Neuronal stem cell (in vitro differentiated cells): ENCODE measurements at regions not wholly inside any gene's neighbourhood (a gene's known extent, or its start where the extent isn't known, plus 50 kb on each side); places are given as distances from the start of the nearest gene placed in this dataset.

Source experiments
- DNase-seq: peaks from one replicate; pipeline ENCODE4 v3.0.0-alpha.2; 2013; ENCODE audit warnings: low spot score
- H2AFZ ChIP-seq: one replicate; pipeline ENCODE4 v1.6.1; 2013; ENCODE audit warnings: mild to moderate bottlenecking, low read length, inconsistent platforms
- H2AK5ac ChIP-seq: 2 replicates; pipeline ENCODE4 v1.6.1; 2013; ENCODE audit warnings: low read depth, mild to moderate bottlenecking, inconsistent platforms, low read length, moderate library complexity, mixed read lengths
- H2BK120ac ChIP-seq: 2 replicates; pipeline ENCODE4 v1.6.1; 2013; ENCODE audit warnings: low read depth, mild to moderate bottlenecking, inconsistent platforms, low read length, moderate library complexity, mixed read lengths
- H2BK12ac ChIP-seq: one replicate; pipeline ENCODE4 v1.6.1; 2013; ENCODE audit warnings: low read length, inconsistent platforms
- H2BK15ac ChIP-seq: 2 replicates; pipeline ENCODE4 v1.6.1; 2013; ENCODE audit warnings: mild to moderate bottlenecking, low read length, inconsistent platforms, mixed read lengths
- H2BK5ac ChIP-seq: one replicate; pipeline ENCODE4 v1.6.1; 2013; ENCODE audit warnings: inconsistent platforms, mild to moderate bottlenecking, low read length, moderate library complexity
- H3K14ac ChIP-seq: one replicate; pipeline ENCODE4 v1.6.1; 2013; ENCODE audit warnings: low read length, inconsistent platforms
- H3K18ac ChIP-seq: 2 replicates; pipeline ENCODE4 v1.6.1; 2013; ENCODE audit warnings: low read length, inconsistent platforms
- H3K23ac ChIP-seq: 2 replicates; pipeline ENCODE4 v1.6.1; 2013; ENCODE audit warnings: low read depth, mild to moderate bottlenecking, mixed read lengths, low read length, inconsistent platforms; ENCODE audit not compliant: poor library complexity
- H3K27ac ChIP-seq: replicated peaks from 3 replicates; pipeline ENCODE4 v1.5.1; 2013; ENCODE audit warnings: low read length, inconsistent platforms
- H3K27me3 ChIP-seq, 3 experiments: 2 replicates each; pipeline ENCODE4 v1.6.1; 2013; ENCODE audit warnings: low read length in 3 of 3, mild to moderate bottlenecking in 2 of 3, inconsistent platforms in 1 of 3, low read depth in 1 of 3, mixed read lengths in 1 of 3, moderate library complexity in 1 of 3; ENCODE audit not compliant: control insufficient read depth in 3 of 3, insufficient read depth in 3 of 3
- H3K36me3 ChIP-seq, 2 donors: replicated peaks in 1 of 2; 2 replicates each; pipeline ENCODE4 v1.6.1; 2013; ENCODE audit warnings: low read length in 2 of 2; ENCODE audit not compliant: control insufficient read depth in 2 of 2, insufficient read depth in 2 of 2
- H3K4ac ChIP-seq: 2 replicates; pipeline ENCODE4 v1.6.1; 2013; ENCODE audit warnings: inconsistent platforms, mild to moderate bottlenecking, low read length, moderate library complexity
- H3K4me1 ChIP-seq, 2 donors: 1 replicate in 1 of 2; 2 replicates in 1 of 2; pipeline ENCODE4 v1.6.1; 2013; ENCODE audit warnings: low read length in 2 of 2, low read depth in 1 of 2; ENCODE audit not compliant: control insufficient read depth in 2 of 2, insufficient read depth in 1 of 2
- H3K4me2 ChIP-seq: one replicate; pipeline ENCODE4 v1.6.1; 2013; ENCODE audit warnings: mild to moderate bottlenecking, low read length, inconsistent platforms; ENCODE audit not compliant: insufficient read depth, poor library complexity, severe bottlenecking
- H3K4me3 ChIP-seq, 2 donors: 2 replicates each; pipeline ENCODE4 v1.5.1; 2013; ENCODE audit warnings: low read length in 2 of 2, mild to moderate bottlenecking in 2 of 2, inconsistent platforms in 1 of 2, moderate library complexity in 1 of 2
- H3K79me1 ChIP-seq: one replicate; pipeline ENCODE4 v1.6.1; 2013; ENCODE audit warnings: low read depth, mild to moderate bottlenecking, inconsistent platforms, low read length, moderate library complexity
- H3K9ac ChIP-seq: one replicate; pipeline ENCODE4 v1.6.1; 2013; ENCODE audit warnings: mild to moderate bottlenecking, low read depth, low read length, inconsistent platforms; ENCODE audit not compliant: poor library complexity
- H3K9me3 ChIP-seq, 2 donors: replicated peaks in 1 of 2; 2 replicates each; pipeline versions ENCODE3 to v1.6.1; 2013; ENCODE audit warnings: low read length in 2 of 2, mild to moderate bottlenecking in 2 of 2, inconsistent platforms in 1 of 2, low read depth in 1 of 2, mixed read lengths in 1 of 2, moderate library complexity in 1 of 2; ENCODE audit not compliant: control insufficient read depth in 2 of 2, insufficient read depth in 1 of 2
- H4K8ac ChIP-seq: one replicate; pipeline ENCODE4 v1.6.1; 2013; ENCODE audit warnings: low read depth, mild to moderate bottlenecking, inconsistent platforms, low read length, moderate library complexity
- H4K91ac ChIP-seq: one replicate; pipeline ENCODE4 v1.6.1; 2013; ENCODE audit warnings: low read length, low read depth, mild to moderate bottlenecking, inconsistent platforms; ENCODE audit not compliant: poor library complexity
- WGBS, 2 donors: extraction: QIAGEN DNeasy Blood & Tissue Kit; methylation state at CpG; one replicate each; pipeline ENCODE4 v1.1.7; 2013; ENCODE audit warnings: missing lambda C conversion rate in 2 of 2, mixed read lengths in 1 of 2; ENCODE audit not compliant: insufficient read length in 2 of 2, insufficient replicate concordance in 1 of 2; ENCODE audit errors: extremely low coverage in 2 of 2; 5-methylcytosine and 5-hydroxymethylcytosine counted together

DNA sequence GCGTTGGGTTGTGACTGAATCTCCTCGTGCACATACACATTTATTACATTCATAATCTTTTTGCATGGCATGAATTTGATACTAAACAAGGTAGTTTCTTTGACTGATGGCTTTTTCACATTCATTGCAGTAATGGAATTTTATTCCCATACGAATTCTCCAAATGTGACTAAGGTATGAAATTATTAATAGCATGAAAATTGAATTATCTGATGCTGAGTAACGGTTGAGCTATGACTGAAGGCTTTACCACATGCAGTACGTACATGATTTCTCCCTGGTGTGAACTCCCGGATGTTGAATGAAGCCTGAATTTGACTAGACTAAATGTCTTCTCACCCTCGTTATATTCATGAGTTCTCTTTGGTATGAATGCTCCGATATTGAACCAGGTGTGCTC lies 104.4 kb upstream of the C1GALT1 start:
- Histone ChIP-seq H2BK12ac (no peak overlapping the region), H3K9me3 (no peaks in the 10 kb centered on the region), H2BK15ac (no peak overlapping the region), H3K4ac (no peak overlapping the region), H2AFZ (no peak overlapping the region), H3K23ac (no peak overlapping the region), H3K18ac (no peak overlapping the region), H2BK5ac (no peak overlapping the region), H3K9ac (no peak overlapping the region), H3K36me3 (no peaks in the 10 kb centered on the region), H3K14ac (no peak overlapping the region), H3K4me1 (no peaks in the 10 kb centered on the region), H3K4me2 (no peak overlapping the region), H2AK5ac (no peak overlapping the region), H3K27me3 (no peaks in the 10 kb centered on the region), H3K79me1 (no peaks in the 10 kb centered on the region), H4K91ac (no peak overlapping the region), H2BK120ac (no peak overlapping the region), H3K4me3 (no peak overlapping the region), H3K27ac (no peak overlapping the region), H4K8ac (no peak overlapping the region)
- DNase-seq, result no peak
- no CpG with 5 or more reads among the region's 8 CpGs for WGBS, 2 donors

DNA sequence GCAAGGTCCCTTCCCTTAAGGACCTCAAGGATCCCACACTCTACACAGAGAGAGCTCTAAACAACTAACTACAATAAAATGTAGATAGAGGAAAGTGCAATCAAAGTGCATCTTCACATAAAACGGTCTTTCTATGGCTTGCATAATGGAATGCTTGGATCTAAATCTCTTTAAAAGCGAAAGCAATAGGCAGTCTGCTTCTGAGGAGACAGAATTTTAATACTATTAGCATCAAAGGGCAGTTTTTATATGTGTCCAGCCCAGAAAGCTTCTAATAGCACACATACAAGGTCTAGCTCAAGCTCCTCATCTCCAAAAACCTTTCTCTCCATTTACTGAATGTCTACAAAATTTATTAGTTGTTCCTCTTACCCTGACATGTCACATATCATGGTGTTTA lies 101.5 kb upstream of the C1GALT1 start:
- Histone ChIP-seq H2BK15ac (no peak overlapping the region), H3K23ac (no peak overlapping the region), H4K8ac (no peak overlapping the region), H4K91ac (no peak overlapping the region), H3K79me1 (no peaks in the 10 kb centered on the region), H2AFZ (no peak overlapping the region), H3K18ac (no peak overlapping the region), H2BK12ac (no peak overlapping the region), H3K9ac (no peak overlapping the region), H3K27me3 (no peaks in the 10 kb centered on the region), H2BK5ac (no peak overlapping the region), H2BK120ac (no peak overlapping the region), H3K27ac (no peak overlapping the region), H3K4me2 (no peak overlapping the region), H3K4me1 (no peaks in the 10 kb centered on the region), H3K36me3 (no peaks in the 10 kb centered on the region), H3K4ac (no peak overlapping the region), H3K9me3 (no peaks in the 10 kb centered on the region), H2AK5ac (no peak overlapping the region), H3K14ac (no peak overlapping the region), H3K4me3 (no peak overlapping the region)
- DNase-seq, result no peak
- no CpG with 5 or more reads among the region's 2 CpGs for WGBS, 2 donors

DNA sequence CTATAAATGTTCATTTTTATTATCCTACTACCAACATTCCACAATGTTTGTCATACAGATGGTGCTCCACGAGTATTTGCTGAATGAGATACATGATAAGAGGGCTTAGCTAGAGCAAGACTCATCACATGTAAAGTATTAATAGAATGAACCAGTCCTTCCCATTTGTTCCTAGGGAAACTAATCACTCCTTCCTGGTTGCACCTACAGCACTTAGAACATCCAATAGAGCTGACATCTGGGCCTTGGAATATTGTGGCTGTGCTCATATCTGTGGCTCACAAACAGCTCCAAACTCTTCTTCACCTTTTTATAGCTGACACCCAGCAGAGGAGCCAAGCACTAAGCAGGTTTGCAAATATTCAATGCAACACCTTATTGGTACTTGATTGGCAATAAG lies 91.9 kb upstream of the C1GALT1 start:
- Histone ChIP-seq H2BK12ac (no peak overlapping the region), H3K14ac (no peak overlapping the region), H3K4me2 (no peak overlapping the region), H4K8ac (no peak overlapping the region), H3K4me1 (peaks cover 0 to 3% of the 10 kb centered on the region in 2 donors), H3K27me3 (no peaks in the 10 kb centered on the region), H3K4ac (no peak overlapping the region), H2BK5ac (no peak overlapping the region), H3K4me3 (no peak overlapping the region), H3K18ac (no peak overlapping the region), H3K9me3 (no peaks in the 10 kb centered on the region), H4K91ac (no peak overlapping the region), H3K27ac (no peak overlapping the region), H3K36me3 (no peaks in the 10 kb centered on the region), H3K9ac (no peak overlapping the region), H2AK5ac (no peak overlapping the region), H3K23ac (no peak overlapping the region), H3K79me1 (no peaks in the 10 kb centered on the region), H2BK15ac (no peak overlapping the region), H2AFZ (no peak overlapping the region), H2BK120ac (no peak overlapping the region)
- no CpG with 5 or more reads among the region's 1 CpG for WGBS, 2 donors
- no peak for DNase-seq

DNA sequence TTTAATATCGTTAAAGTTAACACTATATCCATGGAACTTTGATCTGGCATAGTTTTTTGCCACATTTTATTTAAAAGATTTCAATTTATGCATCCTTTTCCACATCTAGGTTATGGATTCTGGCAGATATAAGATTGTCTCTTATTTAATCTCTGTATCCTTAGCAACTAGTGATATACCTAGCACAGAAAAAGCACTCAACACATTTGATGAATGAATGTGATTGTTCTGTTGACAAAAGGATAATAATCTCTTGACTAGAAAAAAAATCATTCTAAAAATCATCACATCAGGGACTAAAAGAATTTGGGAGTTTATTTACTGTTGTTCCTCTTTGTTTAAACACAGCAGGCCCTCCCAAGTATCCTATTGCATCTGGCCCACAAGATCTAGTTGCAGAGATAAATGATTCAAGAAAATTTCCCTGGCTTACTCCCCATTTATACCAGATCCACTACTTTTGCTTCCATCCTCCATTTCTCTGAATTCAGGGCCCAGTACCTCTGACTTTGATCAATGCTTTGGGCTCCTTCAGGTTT lies 84.0 kb upstream of the C1GALT1 start:
- H2BK120ac ChIP-seq, result no peak overlapping the region
- no peaks in the 10 kb centered on the region for H3K36me3 ChIP-seq
- no peaks in the 10 kb centered on the region for H3K79me1 ChIP-seq
- no peaks in the 10 kb centered on the region for H3K27me3 ChIP-seq
- no peak for DNase-seq
- no peak overlapping the region for H3K4ac ChIP-seq
- H3K4me3 ChIP-seq, result no peak overlapping the region
- no peak overlapping the region for H3K14ac ChIP-seq
- H2BK15ac ChIP-seq, result no peak overlapping the region
- H3K23ac ChIP-seq, result no peak overlapping the region
- H3K9me3 ChIP-seq, result no peaks in the 10 kb centered on the region
- H4K91ac ChIP-seq, result no peak overlapping the region
- no peak overlapping the region for H2BK5ac ChIP-seq
- H3K4me2 ChIP-seq, result no peak overlapping the region
- no peak overlapping the region for H3K18ac ChIP-seq
- no peak overlapping the region for H3K27ac ChIP-seq
- no peak overlapping the region for H2AK5ac ChIP-seq
- H3K4me1 ChIP-seq, result peaks cover 18 to 19% of the 10 kb centered on the region in 2 donors
- H2BK12ac ChIP-seq, result no peak overlapping the region
- H4K8ac ChIP-seq, result no peak overlapping the region
- WGBS, 2 donors, result no CpG with 5 or more reads among the region's 1 CpG
- no peak overlapping the region for H3K9ac ChIP-seq
- H2AFZ ChIP-seq, result no peak overlapping the region
